ENCODE measurements at regions not wholly inside any gene's neighbourhood (a gene's known extent, or its start where the extent isn't known, plus 50 kb on each side); places are given as distances from the start of the nearest gene placed in this dataset.

DNA sequence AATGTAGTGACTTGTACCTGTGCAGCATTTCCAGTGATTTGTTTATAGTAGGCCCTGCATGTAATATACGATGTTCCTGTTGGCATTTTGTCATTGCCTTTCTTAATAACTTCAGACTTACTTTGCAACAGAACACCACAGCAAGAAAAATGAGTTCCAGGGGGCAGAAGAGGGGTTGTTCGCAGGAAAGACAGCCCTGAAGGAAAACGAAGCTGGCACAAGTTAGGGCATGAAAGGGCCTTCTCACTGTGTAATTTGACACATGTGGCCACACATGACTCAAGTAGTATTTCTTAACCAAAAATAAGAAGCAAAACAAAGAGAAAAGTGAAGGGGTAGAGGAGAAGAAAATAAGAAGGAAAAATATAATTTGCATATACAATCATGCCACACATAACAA, 265.8 kb upstream of the SMIM31 start:
- Histone ChIP-seq H3K4me1 (no peaks in the 10 kb centered on the region), H3K9ac (no peak overlapping the region), H3K27me3 (no peaks in the 10 kb centered on the region), H3K9me3 (no peaks in the 10 kb centered on the region), H3K4me2 (no peak overlapping the region), H4K20me1 (no peaks in the 10 kb centered on the region), H3K36me3 (no peaks in the 10 kb centered on the region), H3K4me3 (no peak overlapping the region), H3K27ac (no peak overlapping the region)
- TF ChIP-seq Cebpa-rat (IDR thresholded peaks at IDR 0.05), result no peak

DNA sequence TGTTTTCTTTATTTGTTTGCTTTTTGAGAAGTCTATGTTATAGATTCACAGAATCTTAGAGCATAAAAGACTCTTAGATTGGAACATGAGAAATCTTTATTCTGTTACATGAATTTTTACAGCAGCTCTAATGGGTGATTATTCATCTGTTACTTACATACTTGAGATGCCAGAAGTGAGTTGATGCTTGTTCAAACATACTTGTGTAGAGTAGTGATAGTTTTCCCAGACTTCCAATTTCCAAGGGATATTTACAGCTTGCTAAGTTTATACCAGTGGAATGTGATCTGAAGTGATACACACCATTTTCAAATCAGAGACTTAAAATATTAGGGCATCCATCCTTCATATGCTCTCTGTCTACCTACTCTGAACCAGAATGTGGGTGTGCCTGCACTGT, 252.9 kb upstream of the SMIM31 start:
- Histone ChIP-seq H3K4me2 (no peak overlapping the region), H3K9me3 (no peaks in the 10 kb centered on the region), H4K20me1 (no peaks in the 10 kb centered on the region), H3K27ac (no peak overlapping the region), H3K4me1 (no peaks in the 10 kb centered on the region), H3K9ac (no peak overlapping the region), H3K4me3 (no peak overlapping the region), H3K36me3 (no peaks in the 10 kb centered on the region), H3K27me3 (no peaks in the 10 kb centered on the region)
- no peak for TF ChIP-seq Cebpa-rat (IDR thresholded peaks at IDR 0.05)

DNA sequence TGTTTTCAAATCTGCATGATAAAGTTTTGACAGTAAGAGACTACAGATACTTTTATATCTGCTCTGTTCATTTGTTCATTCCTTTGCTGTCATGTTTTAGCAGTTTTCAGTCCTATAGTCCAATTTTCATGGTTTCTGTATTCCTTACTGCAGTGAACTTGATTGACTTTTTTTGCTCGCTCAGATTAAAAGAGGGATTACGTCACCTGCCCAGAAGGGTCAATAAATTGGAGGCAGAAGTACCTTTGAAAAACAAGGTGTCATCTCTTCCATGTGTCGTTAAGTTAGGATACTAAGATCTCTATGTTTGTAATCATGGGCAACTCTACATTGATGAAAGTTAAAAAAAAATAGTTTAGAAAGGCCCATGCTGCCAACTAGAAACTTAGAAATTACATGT, 250.1 kb upstream of the SMIM31 start:
- H3K27me3 ChIP-seq, result no peaks in the 10 kb centered on the region
- H4K20me1 ChIP-seq, result no peaks in the 10 kb centered on the region
- H3K4me2 ChIP-seq, result no peak overlapping the region
- H3K27ac ChIP-seq, result no peak overlapping the region
- no peak for TF ChIP-seq Cebpa-rat (IDR thresholded peaks at IDR 0.05)
- no peaks in the 10 kb centered on the region for H3K4me1 ChIP-seq
- H3K4me3 ChIP-seq, result no peak overlapping the region
- H3K36me3 ChIP-seq, result no peaks in the 10 kb centered on the region
- no peak overlapping the region for H3K9ac ChIP-seq
- no peaks in the 10 kb centered on the region for H3K9me3 ChIP-seq

DNA sequence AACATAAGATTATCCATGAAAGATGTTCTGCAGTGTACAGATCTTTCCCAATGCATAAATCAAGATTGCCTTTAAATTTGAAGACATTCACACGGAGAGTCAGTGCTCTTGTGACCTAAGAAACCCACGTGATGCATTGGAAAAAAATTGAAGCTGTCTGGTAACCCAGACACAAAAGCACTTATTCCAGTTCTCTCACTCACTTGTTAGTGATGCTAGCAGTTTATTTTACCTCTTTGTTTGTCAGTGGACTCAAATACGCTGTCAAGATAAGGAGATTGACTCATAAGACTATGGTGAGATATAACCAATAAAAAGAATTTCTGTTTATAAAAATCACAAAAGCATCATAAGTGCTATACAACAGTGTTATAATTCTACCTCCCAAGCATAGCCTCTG, 245.8 kb upstream of the SMIM31 start:
- no peaks in the 10 kb centered on the region for H3K36me3 ChIP-seq
- H3K9me3 ChIP-seq, result no peaks in the 10 kb centered on the region
- H3K4me2 ChIP-seq, result no peak overlapping the region
- H3K27ac ChIP-seq, result no peak overlapping the region
- no peak overlapping the region for H3K9ac ChIP-seq
- H4K20me1 ChIP-seq, result no peaks in the 10 kb centered on the region
- no peaks in the 10 kb centered on the region for H3K27me3 ChIP-seq
- TF ChIP-seq Cebpa-rat (IDR thresholded peaks at IDR 0.05), result no peak
- H3K4me3 ChIP-seq, result no peak overlapping the region
- no peaks in the 10 kb centered on the region for H3K4me1 ChIP-seq

DNA sequence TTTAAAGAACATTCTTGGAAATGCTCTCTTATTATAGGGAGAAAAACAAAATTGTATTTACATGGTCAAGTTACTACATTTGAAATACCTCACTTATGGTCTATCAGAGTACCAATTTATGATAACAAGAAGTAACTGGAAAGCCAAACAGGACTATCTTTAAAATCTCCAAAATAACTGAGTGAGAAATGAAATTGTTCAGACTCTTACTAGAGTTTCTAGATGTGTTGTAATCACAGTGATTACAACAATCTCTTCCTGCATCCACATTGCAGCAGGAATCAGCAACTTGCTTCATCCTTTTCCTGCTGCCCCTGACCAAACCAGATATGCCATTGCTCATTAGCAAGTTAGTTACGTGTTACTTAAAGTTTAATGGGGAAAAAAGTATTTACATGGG, 245.2 kb upstream of the SMIM31 start:
- no peak overlapping the region for H3K27ac ChIP-seq
- H3K9ac ChIP-seq, result no peak overlapping the region
- H3K4me2 ChIP-seq, result no peak overlapping the region
- H3K36me3 ChIP-seq, result no peaks in the 10 kb centered on the region
- no peaks in the 10 kb centered on the region for H4K20me1 ChIP-seq
- H3K4me1 ChIP-seq, result no peaks in the 10 kb centered on the region
- H3K27me3 ChIP-seq, result no peaks in the 10 kb centered on the region
- no peak for TF ChIP-seq Cebpa-rat (IDR thresholded peaks at IDR 0.05)
- H3K9me3 ChIP-seq, result no peaks in the 10 kb centered on the region
- H3K4me3 ChIP-seq, result no peak overlapping the region

DNA sequence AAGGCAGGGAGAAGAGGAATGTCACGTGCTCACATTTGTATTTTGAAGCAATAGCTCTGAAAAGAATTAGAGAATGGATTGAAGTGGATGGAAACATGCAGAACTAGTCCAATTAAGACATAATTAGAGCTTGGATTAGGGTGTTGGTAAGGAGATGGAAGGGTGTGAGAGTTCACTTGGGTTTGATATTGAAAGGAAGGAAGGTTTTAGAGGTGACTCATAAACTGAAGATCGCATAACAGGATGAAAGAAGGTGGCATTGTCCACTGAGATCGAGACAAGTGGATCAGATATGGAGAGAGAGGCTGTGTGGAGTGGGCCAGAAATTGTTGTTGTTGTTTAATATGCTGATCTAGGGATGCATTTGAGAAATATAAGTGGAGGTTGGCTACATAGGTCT, 244.0 kb upstream of the SMIM31 start:
- no peak overlapping the region for H3K27ac ChIP-seq
- H3K9ac ChIP-seq, result no peak overlapping the region
- H4K20me1 ChIP-seq, result no peaks in the 10 kb centered on the region
- no peak overlapping the region for H3K4me2 ChIP-seq
- H3K36me3 ChIP-seq, result no peaks in the 10 kb centered on the region
- no peaks in the 10 kb centered on the region for H3K9me3 ChIP-seq
- TF ChIP-seq Cebpa-rat (IDR thresholded peaks at IDR 0.05), result no peak
- no peaks in the 10 kb centered on the region for H3K4me1 ChIP-seq
- H3K4me3 ChIP-seq, result no peak overlapping the region
- no peaks in the 10 kb centered on the region for H3K27me3 ChIP-seq

DNA sequence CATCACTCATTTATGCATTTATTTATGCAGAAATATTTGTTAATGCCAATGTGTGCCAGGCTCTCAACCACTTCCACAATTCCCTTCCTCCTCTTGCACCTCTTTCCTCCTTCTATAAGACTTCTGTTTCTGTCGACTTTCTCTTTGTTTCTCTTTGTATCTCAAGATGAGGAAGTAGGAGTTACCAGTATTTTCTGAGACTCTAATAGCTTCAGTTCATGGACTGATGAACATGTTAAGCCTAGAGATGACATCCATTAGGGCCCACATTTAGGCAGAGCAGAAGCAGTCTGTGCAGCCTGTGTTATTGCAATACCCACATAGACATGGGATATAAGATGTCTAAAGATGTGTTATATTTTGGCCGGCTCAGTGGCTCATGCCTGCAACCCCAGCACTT, 241.8 kb upstream of the SMIM31 start:
- Histone ChIP-seq H3K9me3 (no peaks in the 10 kb centered on the region), H3K27ac (no peak overlapping the region), H3K4me3 (no peak overlapping the region), H3K9ac (no peak overlapping the region), H3K27me3 (no peaks in the 10 kb centered on the region), H4K20me1 (no peaks in the 10 kb centered on the region), H3K36me3 (no peaks in the 10 kb centered on the region), H3K4me2 (no peak overlapping the region), H3K4me1 (no peaks in the 10 kb centered on the region)
- TF ChIP-seq Cebpa-rat (IDR thresholded peaks at IDR 0.05), result no peak

DNA sequence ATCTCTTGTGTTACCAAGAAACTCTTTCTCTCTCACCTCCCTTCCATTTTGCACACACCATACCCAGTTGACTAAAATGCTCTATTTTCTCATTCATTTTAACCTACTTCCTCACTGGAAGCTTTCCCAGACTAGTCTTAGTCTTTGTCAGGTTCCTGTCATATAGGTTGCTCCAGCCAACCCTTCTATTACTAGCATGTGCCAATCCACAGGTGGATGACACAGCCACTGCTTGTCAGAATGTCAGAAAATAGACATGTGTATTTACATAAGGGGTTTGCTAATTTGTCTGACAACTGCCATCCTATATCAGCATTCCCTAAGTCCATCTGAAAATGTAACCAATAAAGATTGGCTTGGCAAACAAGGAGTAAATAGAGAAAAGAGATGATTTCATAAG, 239.2 kb upstream of the SMIM31 start:
- H3K4me3 ChIP-seq, result no peak overlapping the region
- no peak overlapping the region for H3K27ac ChIP-seq
- no peaks in the 10 kb centered on the region for H3K27me3 ChIP-seq
- H3K9me3 ChIP-seq, result peaks cover under 1% of the 10 kb centered on the region; the same call in 1 of the 2 replicates
- no peaks in the 10 kb centered on the region for H3K36me3 ChIP-seq
- no peaks in the 10 kb centered on the region for H3K4me1 ChIP-seq
- no peak for TF ChIP-seq Cebpa-rat (IDR thresholded peaks at IDR 0.05)
- no peak overlapping the region for H3K4me2 ChIP-seq
- no peak overlapping the region for H3K9ac ChIP-seq
- no peaks in the 10 kb centered on the region for H4K20me1 ChIP-seq

DNA sequence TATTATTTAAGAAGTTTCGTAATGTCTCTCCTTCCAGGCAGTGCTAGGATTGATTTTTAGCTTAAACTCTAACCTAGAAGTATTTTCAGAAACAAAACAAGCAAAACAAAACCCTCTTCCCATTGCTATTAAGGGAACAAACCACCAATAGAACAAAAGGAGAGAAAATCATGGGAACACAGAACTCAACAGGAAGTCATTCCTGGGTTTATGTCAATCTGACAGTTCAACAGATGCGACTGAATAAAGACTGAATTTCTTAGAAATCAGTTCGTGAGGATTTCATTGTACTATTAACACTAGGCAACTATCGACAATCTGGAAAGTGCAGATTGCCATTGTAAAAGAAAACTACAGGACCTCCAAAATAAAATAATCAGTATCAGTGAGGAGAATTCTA, 229.1 kb upstream of the SMIM31 start:
- no peak for TF ChIP-seq Cebpa-rat (IDR thresholded peaks at IDR 0.05)
- no peaks in the 10 kb centered on the region for H4K20me1 ChIP-seq
- H3K4me3 ChIP-seq, result no peak overlapping the region
- peaks cover 13% of the 10 kb centered on the region for H3K9me3 ChIP-seq
- no peaks in the 10 kb centered on the region for H3K4me1 ChIP-seq
- no peak overlapping the region for H3K9ac ChIP-seq
- no peak overlapping the region for H3K27ac ChIP-seq
- no peak overlapping the region for H3K4me2 ChIP-seq
- H3K27me3 ChIP-seq, result no peaks in the 10 kb centered on the region
- no peaks in the 10 kb centered on the region for H3K36me3 ChIP-seq

DNA sequence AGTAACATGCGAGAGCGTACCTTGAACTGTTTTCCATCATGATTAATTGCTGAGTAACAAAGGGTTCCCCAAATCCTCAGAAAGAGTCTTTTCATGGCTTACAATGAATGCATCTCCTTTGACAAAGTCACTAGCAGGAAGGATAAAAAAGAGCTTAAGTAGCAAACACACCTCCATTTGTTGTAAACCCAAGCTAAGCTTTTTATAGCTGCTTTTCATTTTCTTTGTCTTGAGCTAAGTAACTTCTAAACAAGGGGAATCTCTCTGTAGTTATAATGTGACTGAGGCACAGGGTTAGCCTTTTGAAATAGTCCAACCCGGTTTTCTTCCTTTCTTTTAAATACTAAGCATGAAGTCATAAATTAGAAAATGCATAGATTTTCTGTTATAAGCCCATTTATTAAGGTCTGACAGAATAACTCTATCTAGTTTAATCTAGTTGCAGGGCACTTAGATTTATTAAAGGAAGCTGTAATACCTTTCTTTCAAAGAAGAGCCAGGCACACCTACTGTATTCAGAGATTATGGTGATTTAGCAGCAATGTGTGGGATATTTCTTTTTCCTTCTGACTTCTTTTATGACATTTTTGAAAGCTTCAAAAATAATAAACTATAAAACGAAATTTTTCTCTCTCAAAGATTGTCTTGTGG, 226.9 kb upstream of the SMIM31 start:
- TF ChIP-seq Cebpa-rat (IDR thresholded peaks at IDR 0.05), result no peak
- no peak overlapping the region for H3K4me3 ChIP-seq
- H3K27me3 ChIP-seq, result no peaks in the 10 kb centered on the region
- no peak overlapping the region for H3K4me2 ChIP-seq
- H3K27ac ChIP-seq, result no peak overlapping the region
- no peak overlapping the region for H3K9ac ChIP-seq
- H4K20me1 ChIP-seq, result no peaks in the 10 kb centered on the region
- no peaks in the 10 kb centered on the region for H3K4me1 ChIP-seq
- H3K36me3 ChIP-seq, result no peaks in the 10 kb centered on the region
- no peaks in the 10 kb centered on the region for H3K9me3 ChIP-seq

DNA sequence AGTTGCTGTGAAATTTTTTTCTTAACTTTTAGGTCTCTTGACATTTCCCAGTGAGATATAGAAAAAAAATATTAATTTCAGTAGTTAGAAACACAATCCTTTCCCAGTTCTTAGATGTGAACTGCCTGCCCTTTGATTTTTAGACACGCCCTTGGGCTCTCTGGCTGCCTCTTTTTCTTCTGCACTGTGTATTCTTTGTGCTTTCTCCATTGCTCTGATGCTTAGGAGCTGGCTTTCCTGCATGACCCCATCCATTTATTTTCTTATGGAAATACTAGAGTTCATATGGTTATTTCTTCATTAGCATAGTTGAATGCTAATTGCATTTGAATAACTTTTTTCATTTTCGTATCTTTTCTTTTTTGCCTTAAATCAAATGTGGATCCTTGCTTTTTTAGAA, 224.9 kb upstream of the SMIM31 start:
- no peak overlapping the region for H3K4me2 ChIP-seq

More for the DNA sequence above, 224.9 kb upstream of the SMIM31 start:
- no peaks in the 10 kb centered on the region for H3K36me3 ChIP-seq
- H3K9me3 ChIP-seq, result no peaks in the 10 kb centered on the region
- H3K9ac ChIP-seq, result no peak overlapping the region
- H4K20me1 ChIP-seq, result no peaks in the 10 kb centered on the region
- H3K27ac ChIP-seq, result no peak overlapping the region
- H3K4me1 ChIP-seq, result no peaks in the 10 kb centered on the region
- no peak for TF ChIP-seq Cebpa-rat (IDR thresholded peaks at IDR 0.05)
- H3K27me3 ChIP-seq, result no peaks in the 10 kb centered on the region
- no peak overlapping the region for H3K4me3 ChIP-seq

Data from BLaER1 (cell line).